ENCODE measurements at regions not wholly inside any gene's neighbourhood (a gene's known extent, or its start where the extent isn't known, plus 50 kb on each side); places are given as distances from the start of the nearest gene placed in this dataset.
"Not testable (repeated sequence)": the region's sequence is repeated elsewhere in the genome, so short reads cannot be mapped to it uniquely, and the experiment has no call there.

DNA sequence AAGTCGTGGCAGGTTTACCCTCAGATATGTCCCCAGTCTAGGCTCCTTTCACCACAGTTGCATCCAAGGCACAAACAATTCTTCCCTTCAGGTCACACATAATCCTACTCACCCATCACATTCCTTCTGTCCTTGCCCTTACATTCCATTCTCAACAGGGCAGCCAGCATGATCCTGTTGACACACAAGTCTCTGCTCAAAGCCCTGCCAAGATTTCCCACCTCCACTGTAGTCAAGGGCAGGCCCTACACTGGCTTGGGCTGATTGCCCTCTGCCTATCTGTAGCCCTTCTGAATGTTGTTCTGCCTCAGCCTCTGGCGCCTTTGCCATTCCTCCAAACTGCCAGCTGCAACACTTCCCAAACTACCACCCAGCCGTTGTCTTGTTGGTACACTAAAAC, 187.9 kb upstream of the AKR1E2 start:
- DNase-seq (ENCODE audit: low read depth), result no peak

GRCh38 chr10:4637657-4638056, 188.3 kb upstream of the AKR1E2 start:
- no peak for DNase-seq (ENCODE audit: low read depth)

- no peak for DNase-seq (ENCODE audit: low read depth)
Observed at GRCh38 chr10:4635883-4636282, 190.1 kb upstream of the AKR1E2 start.

DNA sequence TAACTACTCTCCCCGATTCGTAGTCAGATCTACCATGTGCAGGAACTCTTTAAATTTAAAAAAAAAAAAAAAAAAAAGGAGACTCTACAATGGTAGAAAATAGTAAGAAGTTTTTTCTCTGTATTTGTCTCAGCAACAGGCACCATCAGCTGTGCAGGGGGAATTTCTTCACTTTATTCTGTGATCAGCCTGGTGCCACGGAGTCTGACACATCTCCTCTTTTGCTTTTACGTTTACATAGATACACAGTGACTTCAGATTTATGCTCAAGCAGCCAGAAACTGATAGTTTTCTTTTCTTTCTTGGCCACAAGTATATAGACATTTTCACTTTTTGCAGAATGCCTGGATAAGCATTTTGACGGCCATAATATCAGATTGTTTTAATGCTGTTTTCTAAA, 190.6 kb upstream of the AKR1E2 start:
- DNase-seq (ENCODE audit: low read depth), result no peak

DNA sequence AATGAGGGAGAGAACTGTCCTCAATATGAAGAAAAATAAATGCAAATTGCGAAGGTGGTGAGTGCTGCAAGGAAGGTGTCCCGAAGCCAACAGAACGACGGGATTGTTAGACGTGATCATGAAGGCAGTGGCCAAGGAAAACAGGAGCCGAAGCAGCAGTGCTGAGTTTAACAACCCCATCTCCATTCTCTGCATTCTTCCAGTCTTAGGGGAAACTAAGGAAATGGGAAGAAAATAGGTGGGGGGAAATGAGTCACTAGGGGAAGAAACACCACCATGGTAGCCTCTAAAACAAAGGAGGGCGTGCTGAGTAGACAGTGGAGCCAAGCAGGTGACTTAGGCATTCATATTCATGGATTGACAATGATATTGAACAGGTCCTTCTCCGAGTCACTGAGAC, 192.2 kb upstream of the AKR1E2 start:
- no peak for DNase-seq (ENCODE audit: low read depth)

- DNase-seq (ENCODE audit: low read depth), result no peak
Observed at GRCh38 chr10:4633186-4633585, 192.8 kb upstream of the AKR1E2 start.

- DNase-seq (ENCODE audit: low read depth), result no peak
Observed at GRCh38 chr10:4632757-4633156, 193.2 kb upstream of the AKR1E2 start.

GRCh38 chr10:4626919-4627318, 199.1 kb upstream of the AKR1E2 start:
- DNase-seq (ENCODE audit: low read depth), result no peak

- DNase-seq (ENCODE audit: low read depth), result no peak
Observed at GRCh38 chr10:4623757-4624420, 202.1 kb upstream of the AKR1E2 start.

- DNase-seq (ENCODE audit: low read depth), result no peak
Observed at GRCh38 chr10:4623200-4623599, 202.8 kb upstream of the AKR1E2 start.

DNA sequence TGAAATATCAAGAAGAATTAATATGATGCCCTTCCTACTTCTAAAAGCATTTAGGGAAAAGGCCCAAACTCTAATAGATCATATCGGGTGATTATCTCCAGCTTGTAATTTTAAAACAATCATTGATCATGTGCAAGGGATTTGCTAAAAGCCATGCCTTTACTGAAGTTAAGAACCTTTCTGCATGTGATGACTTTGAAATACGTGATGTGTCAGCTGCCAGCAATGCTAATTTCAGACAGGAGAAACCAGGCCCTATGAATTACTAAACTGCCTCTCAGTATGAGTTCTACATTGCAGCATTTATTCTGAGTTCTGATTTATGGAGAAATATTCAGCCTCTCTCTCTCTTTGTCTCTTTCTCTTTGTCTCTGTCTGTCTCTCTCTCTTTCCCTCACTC, 203.6 kb upstream of the AKR1E2 start:
- DNase-seq (ENCODE audit: low read depth), result no peak

DNA sequence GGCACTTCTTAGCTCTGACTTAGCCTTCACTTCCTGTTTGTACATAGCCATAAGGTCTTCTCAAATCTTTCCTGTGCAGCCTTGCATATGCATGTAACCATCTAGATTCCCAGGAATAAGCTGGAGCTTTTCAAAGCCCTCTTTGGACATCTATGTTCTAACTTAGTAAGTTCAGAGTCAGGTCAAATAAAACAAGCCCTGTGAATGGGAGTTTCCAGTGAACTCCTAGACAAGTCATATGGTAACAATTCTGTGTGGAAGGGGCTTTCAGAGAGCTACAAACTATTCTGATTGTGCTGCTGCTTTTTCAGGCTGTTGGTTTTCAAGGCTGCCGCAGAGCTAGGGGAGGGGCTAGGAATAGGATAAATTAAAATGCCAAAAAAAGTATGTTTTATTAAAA, 208.4 kb upstream of the AKR1E2 start:
- no peak for DNase-seq (ENCODE audit: low read depth)

DNA sequence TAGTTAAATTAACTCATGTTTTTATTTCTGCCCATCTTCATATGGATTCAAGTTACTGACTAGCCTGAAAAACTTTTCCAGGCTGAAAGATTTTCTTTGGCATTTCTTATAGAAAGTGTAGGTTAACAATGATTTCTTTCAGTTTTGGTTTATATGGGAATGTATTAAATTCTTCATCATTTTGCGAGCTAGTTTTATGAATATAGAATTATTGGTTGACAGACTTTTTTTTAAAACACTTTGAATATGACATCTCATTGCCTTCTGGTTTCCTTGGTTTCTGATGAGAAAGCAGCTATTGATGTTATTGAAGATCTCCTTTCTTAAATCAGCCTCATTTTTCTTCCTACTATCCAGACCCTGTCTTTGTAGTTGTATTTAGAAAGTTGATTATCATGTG, 211.0 kb upstream of the AKR1E2 start:
- no peak for DNase-seq (ENCODE audit: low read depth)

DNA sequence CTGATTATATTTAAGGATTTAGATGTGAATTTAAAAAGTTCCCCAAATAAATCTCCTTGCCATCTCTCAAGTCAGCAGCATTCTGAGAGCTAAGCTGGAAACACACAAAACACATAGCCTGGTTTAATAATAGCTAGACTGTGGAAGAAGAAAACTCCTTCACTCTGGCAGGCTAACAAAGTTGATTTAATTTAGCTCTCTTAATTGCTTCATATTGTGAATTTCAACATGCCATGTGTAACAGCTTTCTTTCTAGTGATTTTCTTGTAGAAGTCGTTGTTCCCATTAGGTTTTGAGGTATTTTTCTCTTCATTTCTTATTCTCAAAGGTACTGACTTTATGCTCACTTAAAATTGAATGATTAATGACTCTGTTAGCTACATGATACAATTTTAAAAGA, 216.8 kb upstream of the AKR1E2 start:
- no peak for DNase-seq (ENCODE audit: low read depth)

GRCh38 chr10:4607681-4608080, 218.3 kb upstream of the AKR1E2 start:
- no peak for DNase-seq (ENCODE audit: low read depth)

DNA sequence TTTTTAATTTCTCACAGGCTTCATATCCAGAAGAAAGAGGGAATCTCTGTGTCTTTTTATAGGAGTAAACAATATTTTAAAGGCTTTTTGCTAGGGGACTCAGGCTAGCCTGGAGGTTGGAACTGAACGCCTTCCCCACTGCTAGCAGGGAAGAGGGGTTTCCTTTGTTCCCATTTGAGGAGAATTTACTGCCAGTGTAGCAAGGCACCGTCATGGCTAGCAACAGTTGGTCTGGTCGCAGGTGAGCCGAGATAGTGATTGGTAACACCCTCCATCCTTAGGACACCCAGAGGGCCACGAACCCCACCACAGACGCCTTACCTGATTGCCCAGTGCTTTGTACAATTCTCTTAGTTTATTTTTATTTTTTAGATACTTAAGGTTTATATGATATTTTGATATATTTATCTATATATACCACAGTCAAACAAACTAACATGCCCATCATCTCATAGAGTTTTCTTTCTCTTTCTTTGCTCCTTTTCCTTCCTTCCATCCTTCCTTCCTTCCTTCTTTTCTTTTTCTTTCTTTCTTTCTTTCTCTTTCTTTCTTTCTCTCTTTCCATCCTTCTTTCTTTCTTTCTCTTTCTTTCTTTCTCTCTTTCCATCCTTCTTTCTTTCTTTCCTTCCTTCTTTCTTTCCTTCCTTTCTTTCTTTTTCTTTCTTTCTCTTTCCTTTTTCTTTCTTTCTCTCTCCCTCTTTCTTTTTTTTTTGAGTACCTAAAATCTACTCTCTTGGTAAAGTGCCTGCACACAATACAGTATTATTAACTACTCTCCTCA, 219.0 kb upstream of the AKR1E2 start:
- no peak for DNase-seq (ENCODE audit: low read depth)

DNA sequence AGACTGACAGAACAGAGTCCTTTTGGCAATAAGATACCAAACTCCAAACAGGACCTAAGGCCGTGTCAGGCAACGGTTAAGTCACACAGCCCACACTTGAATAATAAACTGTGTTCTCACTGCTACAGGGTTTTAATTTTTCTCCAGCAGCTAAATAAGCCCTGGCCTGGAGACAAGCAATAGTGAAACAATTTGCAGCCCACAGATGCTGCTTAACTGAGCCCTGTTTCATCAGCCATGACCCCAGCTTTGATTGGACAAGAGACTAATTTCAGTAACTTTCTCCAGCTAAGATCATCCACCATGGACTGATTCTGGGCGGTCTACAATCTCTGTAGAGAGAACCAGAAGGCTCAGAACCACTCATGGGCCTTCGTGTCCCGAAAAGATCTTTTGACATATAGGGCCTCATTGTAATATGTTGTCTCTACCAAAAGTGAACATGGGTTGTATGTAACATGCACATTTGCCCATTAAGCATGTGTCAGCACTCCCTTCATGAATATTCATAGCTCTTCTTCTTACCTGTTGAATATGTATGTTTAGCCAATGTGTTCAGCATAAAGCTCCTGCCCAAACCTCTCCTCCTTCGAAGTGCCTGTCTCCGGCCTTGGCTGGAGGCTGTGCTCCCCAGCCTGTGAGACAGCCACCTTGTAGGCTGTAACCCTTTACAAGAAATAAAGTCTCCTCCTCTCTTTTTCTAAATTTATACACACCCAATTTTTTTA, 223.1 kb upstream of the AKR1E2 start:
- DNase-seq (ENCODE audit: low read depth), result no peak

DNA sequence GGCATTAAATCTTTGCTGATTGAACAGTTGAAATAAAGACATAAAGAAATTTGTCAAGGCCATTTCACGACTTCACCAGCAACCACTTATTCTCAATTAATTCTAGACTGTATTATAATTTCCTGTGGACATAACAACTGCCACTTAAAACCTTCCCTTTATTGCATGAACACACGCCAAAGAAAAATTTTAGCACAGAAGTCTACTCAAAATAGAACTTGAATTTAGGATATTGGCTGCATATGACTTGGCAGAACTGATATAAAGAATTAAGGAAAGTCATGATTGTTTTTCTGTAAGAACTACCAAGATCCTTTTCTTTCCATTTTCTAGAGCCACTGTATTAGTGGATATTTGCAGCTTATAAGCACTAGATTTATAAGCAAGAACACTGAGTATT, 226.5 kb upstream of the AKR1E2 start:
- no peak for DNase-seq (ENCODE audit: low read depth)

- not testable (repeated sequence) for DNase-seq (ENCODE audit: low read depth)
Observed at GRCh38 chr10:4597898-4598297, 228.1 kb upstream of the AKR1E2 start.

DNA sequence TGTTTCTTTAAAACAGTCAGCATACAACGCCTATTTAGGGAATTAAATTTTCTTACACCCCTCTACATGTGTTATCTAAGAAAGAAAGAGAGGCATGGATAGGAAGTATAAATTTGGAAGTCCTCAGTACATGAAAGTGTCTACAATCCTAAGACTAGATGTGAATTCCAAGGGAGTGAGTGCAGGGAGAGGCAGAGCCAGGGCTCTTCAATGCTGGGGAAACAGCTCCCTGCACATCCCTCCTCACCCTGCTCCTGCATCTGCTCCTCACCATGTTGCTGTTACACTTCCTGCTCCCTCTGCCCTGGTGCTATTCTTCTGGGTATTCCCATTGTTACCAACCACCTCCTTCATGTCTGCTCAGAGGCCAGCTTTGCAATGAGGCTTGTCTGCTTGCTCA, 229.1 kb upstream of the AKR1E2 start:
- DNase-seq (ENCODE audit: low read depth), result no peak

GRCh38 chr10:4595719-4596319, 230.2 kb upstream of the AKR1E2 start:
- DNase-seq (ENCODE audit: low read depth), result no peak

GRCh38 chr10:4590807-4591206, 235.2 kb upstream of the AKR1E2 start:
- DNase-seq (ENCODE audit: low read depth), result no peak

DNA sequence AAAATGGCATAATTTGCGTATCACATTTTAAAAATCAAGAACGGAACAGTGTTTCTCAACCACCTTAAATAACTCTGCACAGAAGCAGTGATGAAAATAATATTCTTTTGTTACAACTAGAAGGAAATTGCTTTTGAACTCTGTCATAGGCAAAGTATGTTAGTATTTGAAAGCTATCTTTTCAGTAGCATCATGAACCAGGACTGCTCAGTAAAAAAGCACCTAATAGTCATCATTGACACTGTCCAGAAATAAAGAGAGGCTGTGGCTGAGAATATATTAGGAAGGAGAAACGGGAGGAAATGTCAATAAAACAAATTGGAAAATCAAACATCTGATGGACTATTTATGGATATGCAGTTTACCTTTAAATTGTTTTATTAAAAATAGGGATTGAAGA, 237.2 kb upstream of the AKR1E2 start:
- DNase-seq (ENCODE audit: low read depth), result no peak
